GM12864 (cell line): ENCODE measurements at regions not wholly inside any gene's neighbourhood (a gene's known extent, or its start where the extent isn't known, plus 50 kb on each side); places are given as distances from the start of the nearest gene placed in this dataset.

Experiments
- DNase-seq: peaks from one replicate; pipeline ENCODE4 v3.0.0-alpha.2; 2011; ENCODE audit warnings: low read depth
- H3K4me3 ChIP-seq: 2 replicates; pipeline ENCODE4 v1.5.1; 2011; ENCODE audit warnings: mild to moderate bottlenecking, low read depth, low read length, control low read depth
- CTCF ChIP-seq: IDR thresholded peaks from 2 replicates; pipeline ENCODE4 v1.5.1; 2011; ENCODE audit warnings: low read depth, mild to moderate bottlenecking, moderate library complexity, low read length, control low read depth, inconsistent platforms; ENCODE audit errors: missing control alignments

DNA sequence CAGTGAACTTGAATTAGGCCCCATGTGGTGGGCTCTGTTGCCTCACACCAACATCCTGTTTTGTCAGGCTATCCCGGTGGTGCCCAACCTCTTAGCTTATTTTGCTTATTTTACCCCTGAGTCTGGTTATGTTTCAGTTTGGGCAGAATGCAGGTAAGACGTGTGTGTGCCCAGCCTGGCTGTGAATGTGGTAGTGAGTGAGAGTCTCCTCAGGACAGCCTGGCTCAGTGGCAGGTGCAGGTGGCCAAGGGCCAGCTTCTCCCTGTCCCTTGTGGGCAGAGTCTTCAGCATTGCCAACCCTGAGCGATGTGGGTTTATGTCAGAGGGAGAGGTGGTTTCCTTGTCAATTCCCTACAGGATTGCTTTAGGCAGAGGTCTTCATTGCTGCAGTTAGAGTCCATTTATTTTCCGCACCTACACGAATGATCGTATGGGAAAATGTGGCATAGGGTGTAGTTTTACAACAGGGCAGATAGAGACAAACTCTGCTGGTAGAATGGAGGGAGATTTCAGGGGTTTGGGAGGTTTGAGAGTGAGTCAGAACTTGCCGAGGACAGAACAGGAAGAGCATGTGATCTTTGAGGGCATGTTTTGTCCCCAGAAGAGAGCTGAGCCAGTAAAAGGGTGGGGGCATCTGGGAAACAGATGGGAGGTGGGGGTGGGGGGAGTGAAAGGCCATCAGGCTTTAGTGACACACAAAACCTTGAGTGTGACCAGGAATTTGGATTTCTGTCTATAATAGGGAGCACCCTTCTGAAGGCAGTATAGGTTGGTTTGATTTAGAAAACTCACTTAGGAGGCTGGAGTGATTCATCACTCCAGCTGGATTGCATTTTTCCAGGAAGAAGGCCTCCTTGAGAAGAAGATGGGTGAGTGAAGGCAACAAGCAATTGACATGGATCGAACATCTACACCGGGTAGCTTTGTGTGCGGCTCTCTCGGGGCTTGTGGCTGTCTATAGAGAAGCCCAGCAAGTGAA lies 156.2 kb upstream of the CELF4 start:
- no peak for TF ChIP-seq CTCF
- DNase-seq = no peak
- no peak overlapping the region for H3K4me3 ChIP-seq

- TF ChIP-seq CTCF = no peak
- no peak overlapping the region for H3K4me3 ChIP-seq
- no peak for DNase-seq
Observed at GRCh38 chr18:37720663-37721062, 155.1 kb upstream of the CELF4 start.

- TF ChIP-seq CTCF = no peak
- H3K4me3 ChIP-seq = no peak overlapping the region
- no peak for DNase-seq
Observed at GRCh38 chr18:37717656-37718055, 152.1 kb upstream of the CELF4 start.

DNA sequence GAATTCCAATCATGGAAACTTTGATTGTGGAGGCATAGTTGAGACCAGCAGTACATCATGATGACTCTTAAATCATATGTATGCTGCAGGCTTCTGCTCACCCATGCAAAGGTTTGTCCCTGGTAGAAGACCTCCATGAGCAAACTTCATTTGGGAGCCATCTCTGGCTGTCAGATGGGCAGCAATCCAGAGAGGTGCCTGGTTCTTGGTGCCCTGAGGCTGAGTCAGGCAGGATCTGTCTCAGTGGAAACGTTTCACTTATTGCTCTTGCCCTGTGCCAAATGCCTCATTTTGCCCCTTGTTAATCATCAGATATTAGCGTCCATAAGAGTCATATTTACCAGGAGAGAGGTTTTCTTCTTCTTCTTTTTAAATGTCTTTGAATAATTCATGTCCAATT lies 151.5 kb upstream of the CELF4 start:
- DNase-seq = no peak
- no peak for TF ChIP-seq CTCF

GRCh38 chr18:37716106-37716735 lies 150.6 kb upstream of the CELF4 start:
- no peak overlapping the region for H3K4me3 ChIP-seq
- DNase-seq = no peak
- no peak for TF ChIP-seq CTCF

More for the DNA sequence above, 151.5 kb upstream of the CELF4 start:
- no peak overlapping the region for H3K4me3 ChIP-seq

DNA sequence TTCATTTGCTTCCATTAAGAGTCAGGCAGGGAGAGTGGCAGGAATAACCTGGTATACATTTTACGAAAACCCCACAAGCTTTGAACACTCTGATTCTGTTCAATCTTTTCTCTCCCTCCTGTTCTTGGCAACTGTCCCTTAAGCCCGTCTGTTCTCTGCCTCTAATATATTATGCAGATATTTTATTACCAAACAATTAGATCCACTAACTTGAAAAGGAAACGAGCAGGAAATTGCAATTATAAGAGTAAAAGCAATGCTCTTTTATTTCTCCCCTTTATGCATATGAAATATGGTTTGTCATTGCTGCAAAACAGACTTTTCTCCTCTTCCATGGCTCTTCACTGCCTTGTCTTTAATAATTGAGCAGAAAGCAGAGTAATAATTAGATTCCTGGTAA lies 149.1 kb upstream of the CELF4 start:
- DNase-seq = no peak
- TF ChIP-seq CTCF = no peak
- H3K4me3 ChIP-seq = no peak overlapping the region
